Lower leg skin (tissue), 3 donors: ENCODE measurements at regions not wholly inside any gene's neighbourhood (a gene's known extent, or its start where the extent isn't known, plus 50 kb on each side); places are given as distances from the start of the nearest gene placed in this dataset.

ENCODE experiments used
- CTCF ChIP-seq, 3 donors: fragments of 450-650 bp; IDR thresholded peaks; one replicate each; pipeline ENCODE4 v1.5.1; 2016; ENCODE audit warnings: antibody characterized with exemption in 3 of 3, mild to moderate bottlenecking in 3 of 3, moderate library complexity in 2 of 3
- POLR2A ChIP-seq, 2 donors: fragments of 450-650 bp; IDR thresholded peaks; one replicate each; pipeline ENCODE4 v1.6.1; 2016 to 2017; ENCODE audit warnings: antibody characterized with exemption in 2 of 2, mild to moderate bottlenecking in 1 of 2, moderate library complexity in 1 of 2

DNA sequence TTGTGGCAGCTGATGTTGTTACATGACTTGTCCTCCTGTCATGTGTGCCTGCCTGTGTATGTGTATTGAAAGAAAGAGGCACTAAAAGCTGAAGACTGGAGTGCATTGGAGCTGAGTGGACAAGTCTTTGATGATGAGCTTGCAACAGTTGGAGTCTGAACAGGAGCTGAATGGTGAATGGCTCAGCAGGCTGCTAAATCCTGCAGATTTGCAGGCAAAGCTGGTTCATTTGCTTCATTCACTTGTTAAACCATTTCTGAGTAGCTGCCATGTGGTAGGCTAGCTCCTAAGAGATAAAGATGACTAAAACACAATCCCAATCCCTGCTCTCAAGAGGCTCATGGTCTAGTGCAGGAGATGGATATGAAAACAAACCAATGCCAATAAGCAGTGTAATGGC is 217.3 kb downstream of the CHRDL1 start:
- no peak for TF ChIP-seq CTCF (IDR thresholded peaks at IDR 0.05)
- no peak for TF ChIP-seq POLR2A (IDR thresholded peaks at IDR 0.05)
